ENCODE measurements at regions not wholly inside any gene's neighbourhood (a gene's known extent, or its start where the extent isn't known, plus 50 kb on each side); places are given as distances from the start of the nearest gene placed in this dataset.
"Not testable (repeated sequence)": the region's sequence is repeated elsewhere in the genome, so short reads cannot be mapped to it uniquely, and the experiment has no call there.

DNA sequence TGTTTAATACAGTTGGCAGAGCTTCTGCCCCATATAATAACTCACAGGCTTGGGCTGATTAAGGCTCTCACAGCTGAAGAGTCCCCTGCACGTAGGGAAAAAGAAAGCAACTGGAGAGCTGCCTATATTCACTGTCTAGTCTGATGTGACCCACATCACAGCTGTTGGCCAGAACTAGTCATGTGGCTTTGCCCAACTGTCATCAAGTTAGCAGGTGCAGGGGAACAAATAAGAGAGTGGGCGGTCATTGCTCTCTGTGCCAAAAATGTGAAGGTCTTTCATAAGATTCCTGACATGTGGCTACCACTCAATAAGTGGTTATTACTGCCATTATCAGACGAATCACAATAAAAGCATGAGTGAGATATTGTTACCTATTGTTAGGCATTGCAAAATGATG lies 665.2 kb downstream of the DOK5 start:
- no peak for DNase-seq (ENCODE audit: low read depth)
- no peak overlapping the region for H3K4me3 ChIP-seq (ENCODE audit: low read length)
- TF ChIP-seq CTCF (IDR thresholded peaks at IDR 0.05; ENCODE audit: insufficient read depth, low read depth, low read length, missing control alignments), result no peak

GRCh38 chr20:55139173-55139765 lies 663.9 kb downstream of the DOK5 start:
- no peak for TF ChIP-seq CTCF (IDR thresholded peaks at IDR 0.05; ENCODE audit: insufficient read depth, low read depth, low read length, missing control alignments)
- no peak overlapping the region for H3K4me3 ChIP-seq (ENCODE audit: low read length)
- no peak for DNase-seq (ENCODE audit: low read depth)

- peak; percentile 45 for DNase-seq (ENCODE audit: low read depth)
- H3K4me3 ChIP-seq (ENCODE audit: low read length), result no peak overlapping the region
- TF ChIP-seq CTCF (IDR thresholded peaks at IDR 0.05; ENCODE audit: insufficient read depth, low read depth, low read length, missing control alignments), result no peak
Measured at GRCh38 chr20:55135923-55136322, 660.5 kb downstream of the DOK5 start.

DNA sequence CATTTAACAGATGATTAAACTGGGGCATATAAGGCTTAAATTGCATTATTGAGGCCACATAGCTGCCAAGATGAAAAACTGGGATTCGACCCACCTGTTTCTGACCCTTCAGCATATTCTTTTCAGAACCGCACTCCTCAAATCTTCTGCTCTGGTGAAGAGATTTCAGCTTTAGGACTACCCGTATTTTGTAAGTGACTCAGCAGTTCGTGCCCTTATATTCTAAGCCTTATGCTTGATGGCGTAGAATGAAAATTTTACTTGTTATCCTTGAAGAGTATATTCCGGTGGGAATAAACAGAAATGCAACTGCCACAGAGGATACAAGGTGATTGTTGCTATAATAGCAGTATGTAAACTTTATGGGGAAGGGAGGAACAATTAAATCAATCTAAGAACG lies 657.1 kb downstream of the DOK5 start:
- TF ChIP-seq CTCF (IDR thresholded peaks at IDR 0.05; ENCODE audit: insufficient read depth, low read depth, low read length, missing control alignments), result no peak
- H3K4me3 ChIP-seq (ENCODE audit: low read length), result no peak overlapping the region
- no peak for DNase-seq (ENCODE audit: low read depth)

DNA sequence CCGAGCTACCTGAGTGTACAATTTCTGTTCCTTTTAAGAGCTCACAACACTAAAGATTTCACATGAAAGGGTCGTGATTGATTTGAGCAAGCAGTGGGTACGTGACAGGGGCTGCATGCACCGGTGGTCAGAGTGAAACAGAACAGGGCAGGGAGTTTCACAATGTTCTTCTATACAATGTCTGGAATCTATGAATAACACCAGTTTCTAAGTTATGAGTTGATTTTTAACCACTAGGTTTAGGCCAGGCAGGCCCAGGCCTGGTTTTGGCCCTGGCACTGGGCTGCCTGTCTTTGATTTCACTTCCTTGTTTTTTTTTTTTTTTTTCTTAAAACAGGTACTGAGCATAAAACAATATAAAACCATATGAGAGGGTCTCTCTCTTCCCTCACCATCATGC lies 642.2 kb downstream of the DOK5 start:
- not testable (repeated sequence) for H3K4me3 ChIP-seq (ENCODE audit: low read length)
- peak; percentile 56 for DNase-seq (ENCODE audit: low read depth)

DNA sequence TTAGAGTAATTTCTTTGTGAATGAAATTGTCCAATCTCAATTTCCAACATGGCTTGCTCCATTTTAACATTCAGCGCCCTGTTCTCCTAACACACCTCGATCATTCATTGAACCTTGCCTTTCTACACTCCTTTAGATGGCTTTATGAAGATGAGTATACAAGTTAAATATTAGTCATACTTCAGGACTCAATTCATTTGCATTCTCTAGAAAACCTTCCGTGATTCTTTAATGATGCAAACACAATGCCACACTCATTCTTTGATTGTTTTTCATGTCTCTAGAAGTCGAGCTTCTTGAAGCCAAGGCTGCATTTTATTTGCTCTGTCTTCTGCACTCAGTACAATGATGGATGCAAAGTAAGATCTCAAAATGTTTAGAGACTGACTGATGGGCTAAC lies 641.2 kb downstream of the DOK5 start:
- no peak overlapping the region for H3K4me3 ChIP-seq (ENCODE audit: low read length)
- peak; percentile 63 for DNase-seq (ENCODE audit: low read depth)
- TF ChIP-seq CTCF (IDR thresholded peaks at IDR 0.05; ENCODE audit: insufficient read depth, low read depth, low read length, missing control alignments), result no peak

GRCh38 chr20:55103188-55103587 lies 627.8 kb downstream of the DOK5 start:
- no peak for DNase-seq (ENCODE audit: low read depth)

More at GRCh38 chr20:55103188-55103587, 627.8 kb downstream of the DOK5 start:
- no peak for TF ChIP-seq CTCF (IDR thresholded peaks at IDR 0.05; ENCODE audit: insufficient read depth, low read depth, low read length, missing control alignments)
- no peak overlapping the region for H3K4me3 ChIP-seq (ENCODE audit: low read length)
